ENCODE measurements at regions not wholly inside any gene's neighbourhood (a gene's known extent, or its start where the extent isn't known, plus 50 kb on each side); places are given as distances from the start of the nearest gene placed in this dataset.
A peak's percentile ranks its signal among the peaks of the same experiment; 100 is the strongest.
"Not testable (repeated sequence)": the region's sequence is repeated elsewhere in the genome, so short reads cannot be mapped to it uniquely, and the experiment has no call there.

DNA sequence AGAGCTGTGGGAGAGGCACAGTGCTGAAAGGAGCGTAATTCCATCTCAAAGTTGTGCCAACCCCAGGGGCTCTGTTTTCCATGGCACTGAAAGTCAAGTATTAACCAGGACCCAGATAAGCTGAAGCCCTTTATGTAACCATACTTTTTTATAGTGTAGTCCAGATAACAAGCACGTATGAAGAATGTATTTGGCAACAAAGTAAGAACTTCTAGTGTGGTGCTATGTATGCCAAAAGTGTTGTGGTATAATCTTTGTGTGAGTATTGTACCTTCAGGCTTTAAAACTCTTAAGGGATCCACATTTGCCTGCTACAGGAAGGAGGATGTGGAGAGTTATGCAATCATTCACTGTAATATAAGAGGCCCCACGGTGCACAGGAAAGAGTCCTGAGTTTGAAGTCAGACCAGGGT lies 129.4 kb downstream of the IBTK start:
- DNase-seq, result no peak

DNA sequence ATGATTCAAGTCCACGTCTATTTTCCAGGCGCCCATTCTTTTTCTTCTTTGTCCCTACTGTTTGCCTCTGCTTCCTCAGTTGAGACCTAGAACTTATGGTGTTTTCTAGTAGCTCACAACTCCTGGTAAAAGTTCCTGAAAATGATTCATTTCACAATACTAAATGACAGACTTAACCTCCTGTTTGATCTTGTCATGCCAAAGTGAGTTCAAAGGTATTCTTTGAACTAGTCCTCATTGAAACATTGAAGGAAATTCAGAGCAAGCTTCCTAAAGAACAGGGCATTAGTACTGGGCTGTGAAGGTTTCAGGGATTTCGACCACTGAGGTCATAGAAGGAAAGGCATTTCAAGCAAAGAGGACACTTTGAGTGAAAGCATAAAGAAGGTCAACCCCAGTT lies 132.8 kb downstream of the IBTK start:
- no peak for DNase-seq

DNA sequence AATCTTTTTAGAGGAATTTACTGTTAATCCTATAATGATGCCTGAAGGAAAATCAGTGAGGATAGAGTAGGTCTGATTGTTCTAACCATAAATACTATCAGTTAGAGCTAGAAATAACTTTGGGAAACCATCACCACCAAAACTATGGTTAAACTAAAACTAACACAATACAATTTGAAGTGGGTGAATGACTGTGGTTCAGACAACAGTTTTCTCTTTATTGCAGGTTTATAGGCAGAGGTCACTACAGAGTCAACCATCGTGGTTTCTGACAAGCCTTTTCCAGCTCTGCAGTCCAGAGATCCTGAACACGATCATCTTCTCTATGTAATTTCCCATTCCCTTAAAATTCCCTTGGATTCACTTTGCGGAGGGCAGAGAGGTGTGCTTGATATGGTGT lies 134.3 kb downstream of the IBTK start:
- DNase-seq, result no peak

- DNase-seq, result no peak
These were observed 135.7 kb downstream of the IBTK start for GRCh38 chr6:82111818-82112217.

DNA sequence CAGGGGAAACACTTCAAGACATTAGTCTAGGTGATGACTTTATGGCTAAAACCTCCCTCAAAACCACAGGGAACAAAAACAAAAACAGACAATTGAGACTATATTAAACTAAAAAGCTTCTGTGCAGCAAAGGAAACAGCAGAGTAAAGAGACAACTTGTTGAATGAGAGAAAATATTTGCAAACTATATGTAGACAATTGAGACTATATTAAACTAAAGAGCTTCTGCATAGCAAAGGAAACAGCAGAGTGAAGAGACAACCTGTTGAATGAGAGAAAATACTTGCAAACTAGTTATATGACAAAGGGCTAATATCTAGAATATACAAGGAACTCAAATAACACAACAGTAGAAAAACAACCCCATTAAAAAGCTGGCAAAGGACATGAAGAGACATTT lies 136.4 kb downstream of the IBTK start:
- DNase-seq, result no peak

DNA sequence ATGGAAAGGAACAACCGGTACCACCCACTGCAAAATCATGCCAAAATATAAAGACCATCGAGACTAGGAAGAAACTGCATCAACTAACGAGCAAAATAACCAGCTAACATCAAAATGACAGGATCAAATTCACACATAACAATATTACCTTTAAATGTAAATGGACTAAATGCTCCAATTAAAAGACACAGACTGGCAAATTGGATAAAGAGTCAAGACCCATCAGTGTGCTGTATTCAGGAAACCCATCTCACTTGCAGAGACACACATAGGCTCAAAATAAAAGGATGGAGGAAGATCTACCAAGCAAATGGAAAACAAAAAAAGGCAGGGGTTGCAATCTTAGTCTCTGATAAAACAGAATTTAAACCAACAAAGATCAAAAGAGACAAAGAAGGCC lies 144.4 kb downstream of the IBTK start:
- not testable (repeated sequence) for DNase-seq

DNA sequence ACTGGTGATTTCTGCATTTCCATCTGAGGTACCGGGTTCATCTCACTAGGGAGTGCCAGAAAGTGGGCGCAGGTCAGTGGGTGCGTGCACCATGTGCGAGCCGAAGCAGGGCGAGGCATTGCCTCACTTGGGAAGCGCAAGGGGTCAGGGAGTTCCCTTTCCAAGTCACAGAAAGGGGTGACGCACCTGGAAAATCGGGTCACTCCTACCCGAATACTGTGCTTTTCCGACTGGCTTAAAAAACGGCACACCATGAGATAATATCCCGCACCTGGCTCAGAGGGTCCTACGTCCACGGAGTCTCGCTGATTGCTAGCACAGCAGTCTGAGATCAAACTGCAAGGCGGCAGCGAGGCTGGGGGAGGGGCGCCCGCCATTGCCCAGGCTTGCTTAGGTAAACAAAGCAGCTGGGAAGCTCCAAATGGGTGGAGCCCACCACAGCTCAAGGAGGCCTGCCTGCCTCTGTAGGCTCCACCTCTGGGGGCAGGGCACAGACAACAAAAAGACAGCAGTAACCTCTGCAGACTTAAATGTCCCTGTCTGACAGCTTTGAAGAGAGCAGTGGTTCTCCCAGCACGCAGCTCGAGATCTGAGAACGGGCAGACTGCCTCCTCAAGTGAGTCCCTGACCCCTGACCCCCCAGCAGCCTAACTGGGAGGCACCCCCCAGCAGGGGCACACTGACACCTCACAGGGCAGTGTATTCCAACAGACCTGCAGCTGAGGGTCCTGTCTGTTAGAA lies 146.0 kb downstream of the IBTK start:
- DNase-seq, result not testable (repeated sequence)

GRCh38 chr6:82100763-82101162 lies 146.8 kb downstream of the IBTK start:
- DNase-seq, result not testable (repeated sequence)

DNA sequence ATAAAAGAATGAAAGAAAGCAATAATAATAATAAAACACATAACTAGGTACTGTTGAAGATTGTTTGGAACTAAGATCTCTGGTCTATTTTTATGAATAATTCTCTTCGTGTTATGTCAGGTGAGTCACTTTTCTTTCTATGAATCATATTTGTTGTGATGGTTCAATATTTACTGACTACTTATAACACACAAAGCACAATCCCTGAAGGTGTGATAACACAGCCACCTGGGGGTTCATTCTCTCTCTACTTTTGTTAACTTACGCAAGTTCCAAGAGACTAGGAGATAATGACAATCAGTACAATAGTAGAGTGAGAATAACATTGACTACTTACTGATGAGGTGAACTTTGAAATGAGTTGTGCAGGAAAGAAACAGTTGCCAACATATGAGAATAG lies 149.9 kb downstream of the IBTK start:
- DNase-seq, result no peak

- no peak for DNase-seq
These were observed 152.5 kb downstream of the IBTK start for GRCh38 chr6:82095091-82095490.

GRCh38 chr6:82094166-82094806 lies 153.3 kb downstream of the IBTK start:
- no peak for DNase-seq

- no peak for DNase-seq
These were observed 158.4 kb downstream of the IBTK start for GRCh38 chr6:82088978-82089771.

DNA sequence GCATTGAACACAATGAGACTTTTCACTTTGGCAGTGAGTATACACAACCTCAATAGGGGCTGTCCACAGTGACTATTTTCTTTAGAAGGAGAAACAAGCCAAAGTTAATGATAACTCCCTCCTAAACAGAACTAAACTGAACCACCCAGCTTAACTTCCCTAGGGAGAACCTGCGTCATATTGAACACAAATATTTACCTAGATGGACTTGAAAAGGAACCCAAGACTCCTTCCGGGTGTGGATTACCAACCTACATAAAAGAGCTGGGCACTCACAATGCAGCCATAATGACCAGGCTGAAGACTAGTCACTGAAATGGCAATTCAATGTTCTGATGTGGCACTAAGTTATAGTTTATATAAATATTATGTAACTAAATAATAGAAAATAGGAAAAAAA lies 160.6 kb downstream of the IBTK start:
- no peak for DNase-seq

DNA sequence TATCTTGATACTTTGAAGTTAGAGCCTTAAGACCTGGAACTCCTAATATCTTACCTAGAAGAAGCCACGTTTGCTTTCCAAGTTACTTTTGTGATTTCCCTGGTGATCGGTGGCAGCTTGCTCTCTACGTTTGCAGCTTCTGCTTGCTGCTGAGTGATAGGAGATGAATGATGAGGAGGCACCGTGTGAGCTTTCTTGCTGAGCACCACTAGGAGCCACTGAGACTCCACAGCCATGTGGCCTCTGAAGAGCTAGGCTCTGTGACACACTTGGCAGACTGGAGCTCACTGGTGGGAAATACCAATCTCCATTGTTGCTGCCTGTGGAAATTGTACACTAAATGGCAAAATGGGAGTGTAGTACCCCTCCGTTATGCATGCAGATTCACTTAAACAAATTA lies 161.8 kb downstream of the IBTK start:
- DNase-seq, result no peak

GRCh38 chr6:82084324-82084920 lies 163.1 kb downstream of the IBTK start:
- no peak for DNase-seq

GRCh38 chr6:82083646-82084045 lies 163.9 kb downstream of the IBTK start:
- no peak for DNase-seq

- no peak for DNase-seq
These were observed 166.8 kb downstream of the IBTK start for GRCh38 chr6:82080767-82081166.

DNA sequence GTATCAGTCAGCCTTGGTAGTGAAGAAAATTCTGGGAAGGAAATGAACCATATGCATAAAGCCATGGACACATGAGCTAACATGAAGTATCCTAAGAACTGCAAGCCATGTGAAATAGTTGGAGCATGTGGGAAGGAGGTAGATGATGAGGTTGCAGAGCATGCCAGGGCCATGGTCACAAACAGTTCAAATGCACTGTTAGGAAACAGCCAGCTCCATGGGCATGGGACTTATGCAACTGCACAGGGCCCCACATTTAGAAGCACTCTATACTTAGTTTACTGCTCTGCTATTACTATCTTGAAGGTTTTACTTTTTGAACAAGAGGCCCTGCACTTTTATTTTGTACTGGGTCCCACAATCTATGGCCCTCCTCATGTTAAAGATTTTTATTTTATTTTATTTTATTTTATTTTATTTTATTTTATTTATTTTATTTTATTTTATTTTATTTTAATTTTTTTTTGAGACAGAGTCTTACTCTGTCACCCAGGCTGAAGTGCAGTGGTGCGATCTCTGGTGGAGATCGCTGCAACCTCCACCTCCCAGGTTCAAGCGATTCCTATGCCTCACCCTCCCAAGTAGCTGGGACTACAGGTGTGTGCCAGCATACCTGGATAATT lies 169.1 kb downstream of the IBTK start:
- DNase-seq, result no peak

DNA sequence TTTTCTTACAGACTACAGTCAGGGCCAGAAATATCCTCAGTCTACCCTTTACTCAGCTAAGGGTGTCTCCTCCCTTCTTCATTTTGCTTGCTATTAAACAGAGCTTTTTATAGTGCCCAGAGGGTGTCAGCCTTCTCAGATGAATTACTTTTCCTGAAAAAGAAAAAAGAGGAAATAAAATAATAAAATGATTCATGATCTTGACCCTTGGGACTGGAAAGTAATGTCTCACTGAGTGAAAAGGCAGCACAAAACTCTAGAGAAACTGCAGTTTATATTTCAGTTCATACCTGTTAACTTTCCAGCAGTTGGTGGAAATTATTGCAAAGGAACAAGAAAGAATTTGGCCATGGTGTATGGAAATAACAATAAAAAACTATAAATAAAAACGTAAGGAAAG lies 170.6 kb downstream of the IBTK start:
- DNase-seq, result peak; percentile 63

- no peak for DNase-seq
These were observed 173.0 kb downstream of the IBTK start for GRCh38 chr6:82074556-82074955.

- no peak for DNase-seq
These were observed 174.1 kb downstream of the IBTK start for GRCh38 chr6:82073484-82073883.

GRCh38 chr6:82072751-82073150 lies 174.8 kb downstream of the IBTK start:
- peak; percentile 68 for DNase-seq

Measured in muscle of arm (tissue), 1 donor.